ENCODE measurements at regions not wholly inside any gene's neighbourhood (a gene's known extent, or its start where the extent isn't known, plus 50 kb on each side); places are given as distances from the start of the nearest gene placed in this dataset.

- Histone ChIP-seq H2AFZ (replicated peaks) (peak overlapping the region; percentile 15), H3F3A (ENCODE audit: low read depth) (no peaks in the 10 kb centered on the region), H3K27ac (no peak overlapping the region), H3K9ac (no peak overlapping the region), H3K36me3 (no peaks in the 10 kb centered on the region), H3K4me1 (peaks cover 11% of the 10 kb centered on the region), H3K79me2 (ENCODE audit: low read depth) (no peaks in the 10 kb centered on the region), H3K4me2 (no peak overlapping the region), H4K20me1 (ENCODE audit: low read depth) (no peaks in the 10 kb centered on the region), H3K9me3 (ENCODE audit: low read depth) (peaks cover 6% of the 10 kb centered on the region), H3K27me3 (no peaks in the 10 kb centered on the region), H3K4me3 (no peak overlapping the region)
- DNase-seq (ENCODE audit: low spot score), result no peak
- peak overlapping the region; percentile 78 for H3K27ac Mint-ChIP-seq
- H3K27me3 Mint-ChIP-seq (ENCODE audit: insufficient read depth, low read depth), result peaks cover 2% of the 10 kb centered on the region
- H3K4me1 Mint-ChIP-seq, result peaks cover 6% of the 10 kb centered on the region
- H3K4me3 Mint-ChIP-seq, result no peak overlapping the region
- no peak for TF ChIP-seq EZH2 (IDR thresholded peaks at IDR 0.05)
- TF ChIP-seq EZH2phosphoT487 (IDR thresholded peaks at IDR 0.05), result no peak
- no peak for TF ChIP-seq CTCF (IDR thresholded peaks at IDR 0.05)
- peaks cover 16% of the 10 kb centered on the region for H3K9me3 Mint-ChIP-seq
- no peaks in the 10 kb centered on the region for H3K36me3 Mint-ChIP-seq
These were observed 58.8 kb upstream of the ADCY1 start for GRCh38 chr7:45515346-45515745.

All from neural progenitor cell (in vitro differentiated cells).